WTC11 (cell line): ENCODE measurements at regions not wholly inside any gene's neighbourhood (a gene's known extent, or its start where the extent isn't known, plus 50 kb on each side); places are given as distances from the start of the nearest gene placed in this dataset.

Experiments
- ATAC-seq: fragments of 200-7000 bp; cut with Tn5 transposase; 2 replicates; pipeline ENCODE4 v1.10.0; 2021; ENCODE audit warnings: mild to moderate bottlenecking, moderate library complexity
- CTCF ChIA-PET: fragments of 300-600 bp; sonication (Branson Sonifier 250); formaldehyde crosslinking; loops from one replicate; lab custom pipeline; 2021; ENCODE audit warnings: antibody characterized with exemption; lab: Charles Lee
- POLR2A ChIA-PET: fragments of 350-600 bp; sonication (Branson Sonifier 250); formaldehyde crosslinking; loops from one replicate; lab custom pipeline; 2021; ENCODE audit warnings: antibody characterized with exemption; lab: Charles Lee
- DNase-seq: peaks from one replicate; pipeline ENCODE4 v3.0.0; 2021; ENCODE audit warnings: low spot score
- H3K27ac Mint-ChIP-seq: 2 replicates; pipeline ENCODE4 v1.8.0; 2021; ENCODE audit warnings: mixed read lengths
- H3K27me3 Mint-ChIP-seq: 2 replicates; pipeline ENCODE4 v1.8.0; 2021; ENCODE audit warnings: low read depth, mild to moderate bottlenecking, moderate library complexity, mixed read lengths
- H3K36me3 Mint-ChIP-seq: 2 replicates; pipeline ENCODE4 v1.8.0; 2021; ENCODE audit warnings: mixed read lengths
- H3K4me1 Mint-ChIP-seq: 2 replicates; pipeline ENCODE4 v1.8.0; 2022; ENCODE audit warnings: mixed read lengths
- H3K4me3 Mint-ChIP-seq: 2 replicates; pipeline ENCODE4 v1.8.0; 2021; ENCODE audit warnings: mild to moderate bottlenecking, moderate library complexity, mixed read lengths
- H3K9me3 Mint-ChIP-seq: 2 replicates; pipeline ENCODE4 v1.8.0; 2021; ENCODE audit warnings: mixed read lengths
- CBFB ChIP-seq: sonication (generic); formaldehyde crosslinking; IDR thresholded peaks from 2 replicates; pipeline ENCODE4 v1.8.1; 2022; ENCODE audit warnings: mild to moderate bottlenecking, low read depth, missing genetic modification reagents
- ELF4 ChIP-seq: sonication (generic); formaldehyde crosslinking; IDR thresholded peaks from 2 replicates; pipeline ENCODE4 v1.8.1; 2022; ENCODE audit warnings: low read depth, mild to moderate bottlenecking, moderate library complexity, missing genetic modification reagents
- EMX1 ChIP-seq: fragments of 250-450 bp; sonication (Bioruptor Pico); IDR thresholded peaks from 2 replicates; pipeline ENCODE4 v1.8.0; 2021; ENCODE audit warnings: mild to moderate bottlenecking
- ETV6 ChIP-seq: sonication (generic); formaldehyde crosslinking; IDR thresholded peaks from 2 replicates; pipeline ENCODE4 v1.8.1; 2022; ENCODE audit warnings: mild to moderate bottlenecking, missing genetic modification reagents
- HMGA2 ChIP-seq: fragments of 250-450 bp; sonication (Bioruptor Pico); IDR thresholded peaks from 2 replicates; pipeline ENCODE4 v1.4.0; 2021; ENCODE audit warnings: mild to moderate bottlenecking, moderate library complexity
- IRF2 ChIP-seq: sonication (generic); formaldehyde crosslinking; IDR thresholded peaks from 2 replicates; pipeline ENCODE4 v1.8.0; 2022; ENCODE audit warnings: low read depth, missing genetic modification reagents, borderline replicate concordance
- RELA ChIP-seq: sonication (generic); formaldehyde crosslinking; IDR thresholded peaks from 2 replicates; pipeline ENCODE4 v1.8.1; 2022; ENCODE audit warnings: missing genetic modification reagents, mild to moderate bottlenecking, borderline replicate concordance
- SMAD3 ChIP-seq: sonication (generic); formaldehyde crosslinking; IDR thresholded peaks from 2 replicates; pipeline ENCODE4 v1.8.0; 2022; ENCODE audit warnings: missing genetic modification reagents, mild to moderate bottlenecking, borderline replicate concordance
- SOX15 ChIP-seq: fragments of 250-450 bp; sonication (Bioruptor Pico); IDR thresholded peaks from 2 replicates; pipeline ENCODE4 v1.9.0; 2021; ENCODE audit warnings: mild to moderate bottlenecking
- ZNF138 ChIP-seq: sonication (generic); formaldehyde crosslinking; conservative IDR thresholded peaks from 2 replicates; pipeline ENCODE4 v1.8.1; 2022; ENCODE audit warnings: mild to moderate bottlenecking, moderate library complexity, missing genetic modification reagents
- ZNF317 ChIP-seq: sonication (generic); formaldehyde crosslinking; IDR thresholded peaks from 2 replicates; pipeline ENCODE4 v1.8.1; 2023; ENCODE audit warnings: low read depth, mild to moderate bottlenecking, moderate library complexity, missing genetic modification reagents, borderline replicate concordance
- ZNF396 ChIP-seq: fragments of 250-450 bp; sonication (Bioruptor Pico); IDR thresholded peaks from 2 replicates; pipeline ENCODE4 v1.8.0; 2021; ENCODE audit warnings: mild to moderate bottlenecking, moderate library complexity, borderline replicate concordance
- ZNF671 ChIP-seq: fragments of 250-450 bp; sonication (Bioruptor Pico); IDR thresholded peaks from 2 replicates; pipeline ENCODE4 v1.8.0; 2021; ENCODE audit warnings: mild to moderate bottlenecking
- TF ChIP-seq, protein P1 (sequence below): sonication (generic); formaldehyde crosslinking; conservative IDR thresholded peaks from 2 replicates; pipeline ENCODE4 v1.8.1; 2023; ENCODE audit warnings: mild to moderate bottlenecking, low read depth, missing genetic modification reagents, moderate library complexity
- TF ChIP-seq, protein P2 (sequence below): sonication (generic); formaldehyde crosslinking; IDR thresholded peaks from 2 replicates; pipeline ENCODE4 v1.8.1; 2023; ENCODE audit warnings: mild to moderate bottlenecking, missing genetic modification reagents, borderline replicate concordance
- TF ChIP-seq, protein P3 (sequence below): sonication (generic); formaldehyde crosslinking; IDR thresholded peaks from 2 replicates; pipeline ENCODE4 v1.8.1; 2022; ENCODE audit warnings: low read depth, mild to moderate bottlenecking, moderate library complexity, missing genetic modification reagents, borderline replicate concordance
- TF ChIP-seq, protein P4 (sequence below): sonication (generic); formaldehyde crosslinking; IDR thresholded peaks from 2 replicates; pipeline ENCODE4 v1.8.0; 2023; ENCODE audit warnings: missing genetic modification reagents
- TF ChIP-seq, protein P5 (sequence below): sonication (generic); formaldehyde crosslinking; IDR thresholded peaks from 2 replicates; pipeline ENCODE4 v1.8.1; 2022; ENCODE audit warnings: low read depth, missing genetic modification reagents, borderline replicate concordance

DNA sequence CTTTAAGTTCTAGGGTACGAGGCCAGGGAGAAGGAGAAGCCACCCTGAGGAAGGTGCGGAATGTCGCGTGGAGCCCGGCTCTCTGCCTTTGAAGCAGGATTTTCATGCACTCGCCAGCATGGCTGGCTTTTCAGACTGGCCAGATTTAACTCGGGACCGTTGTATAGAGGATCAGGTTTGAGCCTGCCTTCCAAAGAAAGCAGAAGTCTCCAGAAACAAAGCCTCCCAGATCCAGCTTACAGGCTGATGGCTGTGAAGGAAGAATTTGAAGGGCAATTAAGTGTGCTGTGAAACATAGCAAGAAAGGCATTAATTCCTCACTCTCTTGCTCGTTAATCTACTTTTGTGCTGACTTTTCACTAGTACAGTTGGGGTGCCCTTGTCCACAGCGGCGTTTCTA is 140.2 kb downstream of the SOX1 start:
- H3K9me3 Mint-ChIP-seq: no peaks in the 10 kb centered on the region
- POLR2A ChIA-PET: no interaction called here
- H3K36me3 Mint-ChIP-seq: no peaks in the 10 kb centered on the region
- DNase-seq (no peak), ATAC-seq (no peak)
- CTCF ChIA-PET: no interaction called here
- peaks cover 70% of the 10 kb centered on the region for H3K27me3 Mint-ChIP-seq
- peaks cover 49% of the 10 kb centered on the region for H3K4me1 Mint-ChIP-seq
- no peak overlapping the region for H3K27ac Mint-ChIP-seq
- no peak for TF ChIP-seq ZNF396 (CRISPR knock-in tag)
- TF ChIP-seq, protein P1, sequence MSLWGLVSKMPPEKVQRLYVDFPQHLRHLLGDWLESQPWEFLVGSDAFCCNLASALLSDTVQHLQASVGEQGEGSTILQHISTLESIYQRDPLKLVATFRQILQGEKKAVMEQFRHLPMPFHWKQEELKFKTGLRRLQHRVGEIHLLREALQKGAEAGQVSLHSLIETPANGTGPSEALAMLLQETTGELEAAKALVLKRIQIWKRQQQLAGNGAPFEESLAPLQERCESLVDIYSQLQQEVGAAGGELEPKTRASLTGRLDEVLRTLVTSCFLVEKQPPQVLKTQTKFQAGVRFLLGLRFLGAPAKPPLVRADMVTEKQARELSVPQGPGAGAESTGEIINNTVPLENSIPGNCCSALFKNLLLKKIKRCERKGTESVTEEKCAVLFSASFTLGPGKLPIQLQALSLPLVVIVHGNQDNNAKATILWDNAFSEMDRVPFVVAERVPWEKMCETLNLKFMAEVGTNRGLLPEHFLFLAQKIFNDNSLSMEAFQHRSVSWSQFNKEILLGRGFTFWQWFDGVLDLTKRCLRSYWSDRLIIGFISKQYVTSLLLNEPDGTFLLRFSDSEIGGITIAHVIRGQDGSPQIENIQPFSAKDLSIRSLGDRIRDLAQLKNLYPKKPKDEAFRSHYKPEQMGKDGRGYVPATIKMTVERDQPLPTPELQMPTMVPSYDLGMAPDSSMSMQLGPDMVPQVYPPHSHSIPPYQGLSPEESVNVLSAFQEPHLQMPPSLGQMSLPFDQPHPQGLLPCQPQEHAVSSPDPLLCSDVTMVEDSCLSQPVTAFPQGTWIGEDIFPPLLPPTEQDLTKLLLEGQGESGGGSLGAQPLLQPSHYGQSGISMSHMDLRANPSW (CRISPR knock-in tag): no peak
- no peak overlapping the region for H3K4me3 Mint-ChIP-seq

DNA sequence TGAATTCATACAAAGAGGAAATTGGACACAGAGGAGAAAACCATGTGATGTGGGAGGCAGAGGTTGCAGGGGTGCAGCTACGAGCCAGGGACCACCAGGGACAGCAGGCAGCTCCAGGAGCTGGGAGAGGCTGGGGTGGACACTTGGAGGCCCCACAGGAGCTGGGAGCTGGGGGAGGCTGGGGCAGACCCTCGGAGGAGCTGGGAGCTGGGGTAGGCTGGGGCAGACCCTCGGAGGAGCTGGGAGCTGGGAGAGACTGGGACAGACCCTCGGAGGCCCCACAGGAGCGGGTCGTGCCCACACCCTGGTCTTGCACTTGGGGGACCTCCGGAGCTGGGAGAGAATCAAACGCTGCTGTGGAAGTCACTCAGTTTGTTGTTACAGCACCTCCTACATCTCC is 141.7 kb downstream of the SOX1 start:
- Mint-ChIP-seq H3K36me3 (no peaks in the 10 kb centered on the region), H3K4me3 (no peak overlapping the region), H3K27ac (no peak overlapping the region), H3K4me1 (peaks cover 41% of the 10 kb centered on the region), H3K27me3 (peaks cover 59% of the 10 kb centered on the region), H3K9me3 (0 out of 2 replicates have a peak, but pooled peaks cover 4% of the 10 kb centered on the region)
- DNase-seq (no peak), ATAC-seq (no peak)
- CTCF ChIA-PET: no interaction called here
- TF ChIP-seq ZNF138 (CRISPR knock-in tag) (no peak), ZNF671 (no peak), RELA (CRISPR knock-in tag) (no peak), HMGA2 (CRISPR knock-in tag) (no peak), SMAD3 (CRISPR knock-in tag) (no peak)
- POLR2A ChIA-PET: no interaction called here

DNA sequence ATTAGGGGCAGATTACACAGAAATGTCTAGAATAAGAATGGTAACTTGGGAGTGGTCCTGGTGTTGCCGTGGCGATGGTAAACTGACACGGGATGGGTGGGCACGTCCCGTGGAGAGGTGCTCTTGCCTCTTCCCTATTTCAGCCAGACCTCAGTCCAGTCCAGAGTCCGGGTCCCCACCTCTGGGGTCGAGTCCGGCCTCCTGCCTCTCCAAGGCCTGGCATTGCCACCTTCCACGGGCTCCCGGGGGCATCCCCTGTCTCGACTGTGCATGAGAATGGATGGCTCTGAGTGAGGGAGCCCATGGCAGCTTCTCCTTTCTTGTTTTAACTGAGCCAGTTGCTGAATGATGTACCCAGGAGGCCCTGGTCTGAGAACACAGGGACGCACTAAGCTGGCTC is 142.3 kb downstream of the SOX1 start:
- Mint-ChIP-seq H3K27ac (no peak overlapping the region), H3K36me3 (no peaks in the 10 kb centered on the region), H3K9me3 (0 out of 2 replicates have a peak, but pooled peaks cover 4% of the 10 kb centered on the region), H3K4me1 (peaks cover 35% of the 10 kb centered on the region), H3K4me3 (no peak overlapping the region), H3K27me3 (peaks cover 57% of the 10 kb centered on the region)
- ChIA-PET CTCF (no interaction called here), POLR2A (no interaction called here)
- DNase-seq (no peak), ATAC-seq (no peak)
- TF ChIP-seq, protein P2, sequence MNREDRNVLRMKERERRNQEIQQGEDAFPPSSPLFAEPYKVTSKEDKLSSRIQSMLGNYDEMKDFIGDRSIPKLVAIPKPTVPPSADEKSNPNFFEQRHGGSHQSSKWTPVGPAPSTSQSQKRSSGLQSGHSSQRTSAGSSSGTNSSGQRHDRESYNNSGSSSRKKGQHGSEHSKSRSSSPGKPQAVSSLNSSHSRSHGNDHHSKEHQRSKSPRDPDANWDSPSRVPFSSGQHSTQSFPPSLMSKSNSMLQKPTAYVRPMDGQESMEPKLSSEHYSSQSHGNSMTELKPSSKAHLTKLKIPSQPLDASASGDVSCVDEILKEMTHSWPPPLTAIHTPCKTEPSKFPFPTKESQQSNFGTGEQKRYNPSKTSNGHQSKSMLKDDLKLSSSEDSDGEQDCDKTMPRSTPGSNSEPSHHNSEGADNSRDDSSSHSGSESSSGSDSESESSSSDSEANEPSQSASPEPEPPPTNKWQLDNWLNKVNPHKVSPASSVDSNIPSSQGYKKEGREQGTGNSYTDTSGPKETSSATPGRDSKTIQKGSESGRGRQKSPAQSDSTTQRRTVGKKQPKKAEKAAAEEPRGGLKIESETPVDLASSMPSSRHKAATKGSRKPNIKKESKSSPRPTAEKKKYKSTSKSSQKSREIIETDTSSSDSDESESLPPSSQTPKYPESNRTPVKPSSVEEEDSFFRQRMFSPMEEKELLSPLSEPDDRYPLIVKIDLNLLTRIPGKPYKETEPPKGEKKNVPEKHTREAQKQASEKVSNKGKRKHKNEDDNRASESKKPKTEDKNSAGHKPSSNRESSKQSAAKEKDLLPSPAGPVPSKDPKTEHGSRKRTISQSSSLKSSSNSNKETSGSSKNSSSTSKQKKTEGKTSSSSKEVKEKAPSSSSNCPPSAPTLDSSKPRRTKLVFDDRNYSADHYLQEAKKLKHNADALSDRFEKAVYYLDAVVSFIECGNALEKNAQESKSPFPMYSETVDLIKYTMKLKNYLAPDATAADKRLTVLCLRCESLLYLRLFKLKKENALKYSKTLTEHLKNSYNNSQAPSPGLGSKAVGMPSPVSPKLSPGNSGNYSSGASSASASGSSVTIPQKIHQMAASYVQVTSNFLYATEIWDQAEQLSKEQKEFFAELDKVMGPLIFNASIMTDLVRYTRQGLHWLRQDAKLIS: no peak
- TF ChIP-seq ZNF317 (CRISPR knock-in tag) (no peak), ELF4 (no peak), EMX1 (CRISPR knock-in tag) (no peak), ETV6 (CRISPR knock-in tag) (no peak), SOX15 (no peak), CBFB (CRISPR knock-in tag) (no peak), IRF2 (no peak), RELA (CRISPR knock-in tag) (no peak)
- TF ChIP-seq, protein P3, sequence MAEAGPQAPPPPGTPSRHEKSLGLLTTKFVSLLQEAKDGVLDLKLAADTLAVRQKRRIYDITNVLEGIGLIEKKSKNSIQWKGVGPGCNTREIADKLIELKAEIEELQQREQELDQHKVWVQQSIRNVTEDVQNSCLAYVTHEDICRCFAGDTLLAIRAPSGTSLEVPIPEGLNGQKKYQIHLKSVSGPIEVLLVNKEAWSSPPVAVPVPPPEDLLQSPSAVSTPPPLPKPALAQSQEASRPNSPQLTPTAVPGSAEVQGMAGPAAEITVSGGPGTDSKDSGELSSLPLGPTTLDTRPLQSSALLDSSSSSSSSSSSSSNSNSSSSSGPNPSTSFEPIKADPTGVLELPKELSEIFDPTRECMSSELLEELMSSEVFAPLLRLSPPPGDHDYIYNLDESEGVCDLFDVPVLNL: no peak
- TF ChIP-seq, protein P1 (CRISPR knock-in tag): no peak
- TF ChIP-seq, protein P4, sequence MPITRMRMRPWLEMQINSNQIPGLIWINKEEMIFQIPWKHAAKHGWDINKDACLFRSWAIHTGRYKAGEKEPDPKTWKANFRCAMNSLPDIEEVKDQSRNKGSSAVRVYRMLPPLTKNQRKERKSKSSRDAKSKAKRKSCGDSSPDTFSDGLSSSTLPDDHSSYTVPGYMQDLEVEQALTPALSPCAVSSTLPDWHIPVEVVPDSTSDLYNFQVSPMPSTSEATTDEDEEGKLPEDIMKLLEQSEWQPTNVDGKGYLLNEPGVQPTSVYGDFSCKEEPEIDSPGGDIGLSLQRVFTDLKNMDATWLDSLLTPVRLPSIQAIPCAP (CRISPR knock-in tag): no peak
- TF ChIP-seq, protein P5, sequence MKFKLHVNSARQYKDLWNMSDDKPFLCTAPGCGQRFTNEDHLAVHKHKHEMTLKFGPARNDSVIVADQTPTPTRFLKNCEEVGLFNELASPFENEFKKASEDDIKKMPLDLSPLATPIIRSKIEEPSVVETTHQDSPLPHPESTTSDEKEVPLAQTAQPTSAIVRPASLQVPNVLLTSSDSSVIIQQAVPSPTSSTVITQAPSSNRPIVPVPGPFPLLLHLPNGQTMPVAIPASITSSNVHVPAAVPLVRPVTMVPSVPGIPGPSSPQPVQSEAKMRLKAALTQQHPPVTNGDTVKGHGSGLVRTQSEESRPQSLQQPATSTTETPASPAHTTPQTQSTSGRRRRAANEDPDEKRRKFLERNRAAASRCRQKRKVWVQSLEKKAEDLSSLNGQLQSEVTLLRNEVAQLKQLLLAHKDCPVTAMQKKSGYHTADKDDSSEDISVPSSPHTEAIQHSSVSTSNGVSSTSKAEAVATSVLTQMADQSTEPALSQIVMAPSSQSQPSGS: no peak
